K562 (cell line): ENCODE measurements at regions not wholly inside any gene's neighbourhood (a gene's known extent, or its start where the extent isn't known, plus 50 kb on each side); places are given as distances from the start of the nearest gene placed in this dataset.

Source experiments
- ATAC-seq: fragments of 200-7000 bp; cut with Tn5 transposase; 3 replicates; pipeline ENCODE4 v1.9.1; 2020; ENCODE audit warnings: moderate library complexity
- BruUV-seq: library from RNA; stranded (reverse); fragments of 400-500 nt; replicated peaks from 2 replicates; lab custom pipeline; 2021; lab: Mats Ljungman, UMichigan
- CTCF ChIA-PET: fragments of 300-600 bp; formaldehyde crosslinking; extraction: SDS; loops from one replicate; lab custom pipeline; 2021; ENCODE audit warnings: low intra/inter-chr PET ratio; lab: Yijun Ruan, JAX
- POLR2A ChIA-PET: fragments of 300-600, 350-650 bp; sonication (Branson Sonifier 250); formaldehyde crosslinking; extraction: SDS; loops from one replicate; lab custom pipeline; 2021; ENCODE audit warnings: antibody characterized with exemption, inconsistent platforms; lab: Yijun Ruan, JAX
- DNase-seq, 4 experiments: peaks; one replicate each; pipeline versions ENCODE4 v3.0.0 to v3.0.0-alpha.2; 2011 to 2018; ENCODE audit warnings: low spot score in 3 of 4, mixed read lengths in 3 of 4; ENCODE audit errors: extremely low read depth in 1 of 4
- FAIRE-seq: peaks from 2 replicates; lab custom pipeline; 2011; peaks lifted over from hg19 to GRCh38; lab: Jason Lieb, UNC
- H2AFZ ChIP-seq: 2 replicates; pipeline ENCODE4 v1.6.0; 2011; ENCODE audit warnings: low read depth, low read length, control low read depth, inconsistent platforms
- H3K27ac ChIP-seq: fragments of 200-600 bp; 3 replicates; pipeline ENCODE4 v1.8.0; 2011; ENCODE audit warnings: low read depth, mild to moderate bottlenecking, control low read depth, inconsistent platforms, low read length, moderate library complexity, mixed read lengths; ENCODE audit errors: extremely low read depth
- H3K27me3 ChIP-seq, 2 experiments: fragments of 300-600 bp in 1 of 2; 2 replicates in 1 of 2; 3 replicates in 1 of 2; pipeline versions ENCODE4 v1.6.0 to v1.8.0; 2011; ENCODE audit warnings: inconsistent platforms in 2 of 2, low read length in 2 of 2, mild to moderate bottlenecking in 1 of 2, mixed read lengths in 1 of 2, moderate library complexity in 1 of 2; ENCODE audit not compliant: control insufficient read depth in 2 of 2, insufficient read depth in 2 of 2
- H3K36me3 ChIP-seq: fragments of 300-600 bp; 3 replicates; pipeline ENCODE4 v1.8.0; 2011; ENCODE audit warnings: mild to moderate bottlenecking, low read length, inconsistent platforms; ENCODE audit not compliant: control insufficient read depth, insufficient read depth
- H3K4me1 ChIP-seq, 2 experiments: fragments of 200-600 bp in 1 of 2; replicated peaks in 1 of 2; 2 replicates in 1 of 2; 3 replicates in 1 of 2; pipeline versions ENCODE4 v1.5.1 to v1.8.0; 2011; ENCODE audit warnings: inconsistent platforms in 2 of 2, low read length in 2 of 2, mild to moderate bottlenecking in 1 of 2, mixed read lengths in 1 of 2, moderate library complexity in 1 of 2; ENCODE audit not compliant: control insufficient read depth in 2 of 2, insufficient read depth in 2 of 2
- H3K4me2 ChIP-seq: 2 replicates; pipeline ENCODE4 v1.6.1; 2011; ENCODE audit warnings: low read length, control low read depth, inconsistent platforms, mixed read lengths; ENCODE audit not compliant: insufficient read depth
- H3K4me3 ChIP-seq: fragments of 200-600 bp; sonication (generic), shearing (Covaris generic); 2 replicates; pipeline ENCODE4 v1.5.1; 2016; ENCODE audit warnings: control low read depth, inconsistent platforms
- H3K79me2 ChIP-seq: fragments of 200-600 bp; 3 replicates; pipeline ENCODE4 v1.8.0; 2011; ENCODE audit warnings: low read length, inconsistent platforms; ENCODE audit not compliant: control insufficient read depth, insufficient read depth
- H3K9ac ChIP-seq, 2 experiments: 2 replicates each; pipeline versions ENCODE4 v1.6.0 to v1.6.1; 2011; ENCODE audit warnings: low read depth in 2 of 2, low read length in 2 of 2, control low read depth in 1 of 2, inconsistent platforms in 1 of 2, mild to moderate bottlenecking in 1 of 2, mixed read lengths in 1 of 2; ENCODE audit not compliant: insufficient read depth in 1 of 2
- H3K9me1 ChIP-seq: one replicate; pipeline ENCODE4 v1.6.0; 2011; ENCODE audit warnings: inconsistent platforms, mild to moderate bottlenecking, low read length, moderate library complexity; ENCODE audit not compliant: control insufficient read depth, insufficient read depth
- H3K9me3 ChIP-seq: replicated peaks from 2 replicates; pipeline ENCODE4 v1.5.1; 2011; ENCODE audit warnings: low read depth, low read length, inconsistent platforms; ENCODE audit not compliant: control insufficient read depth, insufficient read depth
- H4K20me1 ChIP-seq: replicated peaks from 2 replicates; pipeline ENCODE4 v1.6.1; 2011; ENCODE audit warnings: low read length, inconsistent platforms, mixed read lengths; ENCODE audit not compliant: control insufficient read depth, insufficient read depth
- CBX8 ChIP-seq: fragments of 200-600 bp; sonication (generic); IDR thresholded peaks from 2 replicates; pipeline ENCODE4 v1.6.1; 2012; ENCODE audit warnings: borderline replicate concordance, mixed run types, low read depth, mild to moderate bottlenecking, moderate library complexity, mixed read lengths, low read length, control low read depth, inconsistent platforms; ENCODE audit not compliant: poor library complexity, severe bottlenecking; ENCODE audit errors: extremely low read depth
- CEBPG ChIP-seq, 3 experiments: fragments of 200-800 bp in 1 of 3; sonication (Bioruptor generic) in 1 of 3; sonication (generic) in 1 of 3; formaldehyde crosslinking in 1 of 3; IDR thresholded peaks in 2 of 3; conservative IDR thresholded peaks in 1 of 3; 2 replicates each; pipeline versions ENCODE4 v1.6.1 to v1.8.0; 2016 to 2022; ENCODE audit warnings: missing compliant biosample characterization in 2 of 3, missing genetic modification characterization in 2 of 3, mild to moderate bottlenecking in 1 of 3, missing genetic modification reagents in 1 of 3
- MYC ChIP-seq, 2 experiments: fragments of 250-450 bp in 1 of 2; sonication (Bioruptor Pico) in 1 of 2; IDR thresholded peaks; 2 replicates each; pipeline versions ENCODE4 v1.5.1 to v1.6.1; 2012 to 2021; ENCODE audit warnings: low read depth in 2 of 2, borderline replicate concordance in 1 of 2, improper control_type of control experiment in 1 of 2, low read length in 1 of 2, mild to moderate bottlenecking in 1 of 2, moderate library complexity in 1 of 2
- ZC3H8 ChIP-seq: fragments of 450-650 bp; IDR thresholded peaks from 2 replicates; pipeline ENCODE4 v1.6.1; 2017
- WGBS: fragments of 100-300 bp; shearing (Covaris generic); methylation state at CpG from one replicate; pipeline ENCODE4 v1.1.6; 2016; ENCODE audit warnings: low coverage, mixed read lengths; ENCODE audit not compliant: insufficient coverage; ENCODE audit errors: missing lambda C conversion rate; 5-methylcytosine and 5-hydroxymethylcytosine counted together
- in situ Hi-C: fragments of 300-500 bp; cut with MboI; formaldehyde crosslinking; loops from 4 replicates; pipeline ENCODE4 v1.15.0; 2018; ENCODE audit warnings: inconsistent platforms, mixed read lengths
- intact Hi-C: fragments of 100-400 bp; cut with micrococcal nuclease; formaldehyde crosslinking; loops from 2 replicates; pipeline ENCODE4 v1.14.2; 2022
- TF ChIP-seq, protein P1 (sequence below), 2 experiments: fragments of 450-650 bp in 1 of 2; sonication (generic) in 1 of 2; formaldehyde crosslinking in 1 of 2; IDR thresholded peaks in 1 of 2; conservative IDR thresholded peaks in 1 of 2; 2 replicates each; pipeline versions ENCODE4 v1.6.1 to v1.8.1; 2016 to 2023; ENCODE audit warnings: mild to moderate bottlenecking in 2 of 2, moderate library complexity in 2 of 2, inconsistent platforms in 1 of 2, missing genetic modification reagents in 1 of 2

DNA sequence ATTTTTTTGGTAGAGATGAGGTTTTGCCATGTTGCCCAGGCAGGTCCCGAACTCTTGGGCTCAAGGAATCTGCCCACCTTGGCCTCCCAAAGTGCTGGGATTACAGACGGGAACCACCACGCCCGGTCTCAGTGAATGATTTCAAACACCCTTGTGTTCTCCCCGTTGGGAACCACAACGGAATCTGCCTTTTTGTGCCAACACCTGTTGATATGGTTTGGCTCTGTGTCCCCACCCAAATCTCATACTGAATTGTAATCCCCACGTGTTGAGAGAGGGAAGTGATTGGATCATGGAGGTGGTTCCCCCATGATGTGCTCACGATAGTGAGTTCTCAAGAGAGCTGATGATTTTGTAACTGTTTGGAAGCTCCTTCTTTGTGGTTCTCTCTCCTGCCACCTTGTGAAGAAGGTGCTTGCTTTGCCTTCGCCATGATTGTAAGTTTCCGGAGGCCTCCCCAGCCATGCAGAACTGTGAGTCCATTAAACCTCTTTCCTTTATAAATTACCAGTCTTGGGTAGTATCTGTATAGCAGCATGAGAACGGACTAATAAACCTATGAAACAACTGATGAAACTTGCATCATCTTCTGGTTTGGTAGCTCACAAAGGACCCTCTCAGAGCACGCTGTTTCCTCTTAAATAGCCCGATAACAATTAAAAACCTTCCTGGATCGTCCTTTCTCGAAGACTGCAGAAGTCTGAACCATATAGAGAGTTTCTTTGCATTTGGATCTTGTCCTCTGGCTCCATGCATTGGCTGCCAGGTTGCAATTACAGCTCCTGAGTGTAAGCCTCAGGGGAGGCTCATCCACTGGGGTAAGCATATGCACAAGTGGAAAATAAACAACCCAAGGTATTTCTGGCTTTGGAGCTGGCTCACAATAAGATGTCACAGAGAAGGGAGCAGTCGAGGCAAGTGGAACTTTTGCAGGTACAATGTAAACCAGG, 91.5 kb downstream of the SPRY4 start:
- POLR2A ChIA-PET, result interaction anchor here (0.6 to 0.7 kb wide), 2 partner anchors 79 to 385 kb away, joined by 3 read pairs; no protein-coding TSS in a partner anchor
- peak; percentile 24; the same call in 2 of the 3 replicates for ATAC-seq
- intact Hi-C loops, result no loop called here

More for the DNA sequence above, 91.5 kb downstream of the SPRY4 start:
- Histone ChIP-seq H3K27me3 (peaks cover 14 to 32% of the 10 kb centered on the region in 2 experiments), H3K79me2 (no peaks in the 10 kb centered on the region), H4K20me1 (no peaks in the 10 kb centered on the region), H3K9me3 (no peaks in the 10 kb centered on the region), H3K27ac (no peak overlapping the region), H3K9me1 (no peaks in the 10 kb centered on the region), H3K4me1 (peaks cover 0 to 6% of the 10 kb centered on the region in 2 experiments; a peak in 1 of 5 replicates), H3K4me3 (no peak overlapping the region), H3K36me3 (no peaks in the 10 kb centered on the region), H3K4me2 (no peak overlapping the region), H3K9ac (no peak overlapping the region), H2AFZ (no peak overlapping the region)
- in situ Hi-C loops, result no loop called here
- BruUV-seq, result no TSS peak
- DNase-seq (no peak), FAIRE-seq (no peak)
- CTCF ChIA-PET, result no interaction called here
- TF ChIP-seq, protein P1, sequence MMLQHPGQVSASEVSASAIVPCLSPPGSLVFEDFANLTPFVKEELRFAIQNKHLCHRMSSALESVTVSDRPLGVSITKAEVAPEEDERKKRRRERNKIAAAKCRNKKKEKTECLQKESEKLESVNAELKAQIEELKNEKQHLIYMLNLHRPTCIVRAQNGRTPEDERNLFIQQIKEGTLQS (IDR thresholded peaks at IDR 0.05), result peak; percentile 48; the same call in 1 of the 2 replicates
- TF ChIP-seq, protein P1 (CRISPR knock-in tag; conservative IDR thresholded peaks at IDR 0.05), result no peak
- TF ChIP-seq ZC3H8 (no peak), CEBPG (CRISPR knock-in tag; IDR thresholded peaks at IDR 0.05) (no peak), CEBPG (tag; conservative IDR thresholded peaks at IDR 0.05 in 1 of 2, IDR thresholded peaks at IDR 0.05 in 1 of 2) (0 out of 4 replicates have a peak, but pooled peaks have one; percentile 10 to 53), MYC (IDR thresholded peaks at IDR 0.05; ENCODE audit: low read depth, low read length) (peak; percentile 14; the same call in 1 of the 2 replicates), MYC (CRISPR knock-in tag; IDR thresholded peaks at IDR 0.05; ENCODE audit: borderline replicate concordance, low read depth) (no peak), CBX8 (no peak)
- WGBS, result 17% methylated on average over 16 of the region's 16 CpGs
